ENCODE measurements at regions not wholly inside any gene's neighbourhood (a gene's known extent, or its start where the extent isn't known, plus 50 kb on each side); places are given as distances from the start of the nearest gene placed in this dataset.

- Histone ChIP-seq H3K23me2 (ENCODE audit: insufficient read length, low read depth, low read length, poor library complexity, severe bottlenecking) (no peaks in the 10 kb centered on the region), H3K14ac (ENCODE audit: insufficient read depth, low read length) (no peak overlapping the region), H3K18ac (ENCODE audit: insufficient read length, low read depth, low read length) (no peak overlapping the region), H4K8ac (replicated peaks; ENCODE audit: insufficient read length, low read depth, low read length) (no peak overlapping the region), H2BK20ac (ENCODE audit: low read depth, low read length, poor library complexity, severe bottlenecking) (no peak overlapping the region), H2BK5ac (ENCODE audit: insufficient read length, low read length) (no peak overlapping the region), H2BK15ac (ENCODE audit: low read depth, low read length) (no peak overlapping the region), H3K79me1 (ENCODE audit: insufficient read depth, low read depth, low read length, poor library complexity, severe bottlenecking) (no peaks in the 10 kb centered on the region), H3K9me3 (ENCODE audit: control insufficient read depth, low read depth, low read length) (no peaks in the 10 kb centered on the region), H2BK120ac (ENCODE audit: low read depth, low read length, poor library complexity, severe bottlenecking) (no peak overlapping the region), H3K4ac (ENCODE audit: low read depth, low read length) (no peak overlapping the region), H3K4me1 (ENCODE audit: insufficient read depth, low read length) (no peaks in the 10 kb centered on the region), H2AFZ (ENCODE audit: low read length) (no peak overlapping the region), H3T11ph (ENCODE audit: low read length) (no peak overlapping the region), H3K56ac (ENCODE audit: insufficient read length, low read depth, low read length) (no peak overlapping the region), H3K27ac (ENCODE audit: insufficient read length, low read depth, low read length) (no peak overlapping the region), H3K27me3 (ENCODE audit: insufficient read depth, low read length) (no peaks in the 10 kb centered on the region), H4K5ac (ENCODE audit: insufficient read length, low read depth, low read length) (no peak overlapping the region), H3K4me2 (ENCODE audit: insufficient read depth, insufficient read length, low read length) (no peak overlapping the region), H3K9ac (ENCODE audit: extremely low read depth, insufficient read length, low read length) (no peak overlapping the region), H2BK12ac (ENCODE audit: insufficient read length, low read depth, low read length) (no peak overlapping the region), H3K79me2 (ENCODE audit: insufficient read depth, low read length) (no peaks in the 10 kb centered on the region), H4K20me1 (ENCODE audit: control insufficient read depth, insufficient read depth, insufficient read length) (no peaks in the 10 kb centered on the region), H3K23ac (ENCODE audit: insufficient read length, low read depth, low read length) (no peak overlapping the region), H2AK5ac (ENCODE audit: insufficient read length, low read length) (no peak overlapping the region), H4K91ac (ENCODE audit: insufficient read length, low read depth, low read length) (no peak overlapping the region)
- Mint-ChIP-seq H3K27me3 (ENCODE audit: low read depth) (no peaks in the 10 kb centered on the region; the same call in 1 of the 2 replicates), H3K27ac (no peak overlapping the region), H3K9me3 (no peaks in the 10 kb centered on the region), H3K4me3 (no peak overlapping the region), H3K36me3 (ENCODE audit: insufficient read depth in 1 of 3, low read depth in 3 of 3) (no peaks in the 10 kb centered on the region), H3K4me1 (0 out of 4 replicates have a peak, but pooled peaks cover 0 to 3% of the 10 kb centered on the region in 2 experiments)
- peak; percentile 76 for TF ChIP-seq CTCF (conservative IDR thresholded peaks at IDR 0.05)
- DNase-seq: peak; percentile 73
- WGBS (ENCODE audit: extremely low coverage, insufficient read length, low lambda C conversion rate): no CpG with 5 or more reads among the region's 3 CpGs
Observed at GRCh38 chr10:2081501-2081900, 344.2 kb upstream of the ADARB2 start.
